HG03442 (cell line): ENCODE measurements at regions not wholly inside any gene's neighbourhood (a gene's known extent, or its start where the extent isn't known, plus 50 kb on each side); places are given as distances from the start of the nearest gene placed in this dataset.

Source experiments
- ATAC-seq: cut with Tn5 transposase; IDR thresholded peaks from one replicate; pipeline ENCODE4 v1.9.1; 2021; ENCODE audit warnings: mild to moderate bottlenecking, moderate library complexity; ENCODE audit not compliant: unreplicated experiment

GRCh38 chr5:89286320-89286719 lies 403.3 kb upstream of the MEF2C start:
- ATAC-seq = no peak

- no peak for ATAC-seq
Observed at GRCh38 chr5:89283728-89284493, 400.9 kb upstream of the MEF2C start.

GRCh38 chr5:89282554-89283510 lies 399.8 kb upstream of the MEF2C start:
- ATAC-seq = peak; percentile 40

- no peak for ATAC-seq
Observed at GRCh38 chr5:89281766-89282553, 399.0 kb upstream of the MEF2C start.

GRCh38 chr5:89281211-89281610 lies 398.2 kb upstream of the MEF2C start:
- ATAC-seq = no peak

GRCh38 chr5:89280103-89281037 lies 397.4 kb upstream of the MEF2C start:
- ATAC-seq = peak; percentile 29

- no peak for ATAC-seq
Observed at GRCh38 chr5:89279391-89280036, 396.5 kb upstream of the MEF2C start.

GRCh38 chr5:89277816-89278215 lies 394.8 kb upstream of the MEF2C start:
- peak; percentile 34 for ATAC-seq

GRCh38 chr5:89276566-89277305 lies 393.8 kb upstream of the MEF2C start:
- ATAC-seq = no peak

GRCh38 chr5:89275066-89275855 lies 392.3 kb upstream of the MEF2C start:
- ATAC-seq = no peak

- no peak for ATAC-seq
Observed at GRCh38 chr5:89273289-89273688, 390.3 kb upstream of the MEF2C start.

- ATAC-seq = no peak
Observed at GRCh38 chr5:89270901-89271300, 387.9 kb upstream of the MEF2C start.

GRCh38 chr5:89269721-89270120 lies 386.7 kb upstream of the MEF2C start:
- ATAC-seq = no peak

- peak; percentile 25 for ATAC-seq
Observed at GRCh38 chr5:89268460-89268859, 385.5 kb upstream of the MEF2C start.

GRCh38 chr5:89267788-89268187 lies 384.8 kb upstream of the MEF2C start:
- no peak for ATAC-seq

- no peak for ATAC-seq
Observed at GRCh38 chr5:89265511-89266179, 382.7 kb upstream of the MEF2C start.

- no peak for ATAC-seq
Observed at GRCh38 chr5:89263846-89264245, 380.9 kb upstream of the MEF2C start.
